ENCODE measurements at regions not wholly inside any gene's neighbourhood (a gene's known extent, or its start where the extent isn't known, plus 50 kb on each side); places are given as distances from the start of the nearest gene placed in this dataset.

DNA sequence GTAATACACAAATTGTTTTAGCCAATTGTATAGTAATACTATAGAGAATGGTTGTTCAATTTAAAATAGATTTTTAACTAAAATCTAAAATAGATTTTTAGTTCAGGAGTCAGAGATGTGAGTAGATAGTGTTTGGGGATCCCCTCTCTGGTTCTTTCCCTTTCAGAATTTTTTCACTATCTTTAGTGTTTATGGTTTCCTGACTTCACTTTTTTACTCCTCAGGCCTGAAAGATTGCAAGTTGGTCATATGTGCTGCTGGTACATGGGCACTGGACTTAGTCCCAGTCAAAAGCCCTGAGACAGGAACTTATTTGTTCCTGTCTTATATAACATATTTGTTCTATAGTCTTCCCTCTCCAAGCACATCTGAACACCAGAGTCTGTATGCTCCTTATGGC lies 96.8 kb upstream of the ATP1B1 start:
- Histone ChIP-seq H3K27me3 (no peaks in the 10 kb centered on the region), H3K4me3 (no peak overlapping the region), H3K4me1 (no peaks in the 10 kb centered on the region), H3K36me3 (no peaks in the 10 kb centered on the region), H3K27ac (no peak overlapping the region), H3K9me3 (no peaks in the 10 kb centered on the region)
- ATAC-seq, result no peak
- intact Hi-C loops (cut with DNase I), result no loop called here
- no peak for DNase-seq
- TF ChIP-seq, protein P1, sequence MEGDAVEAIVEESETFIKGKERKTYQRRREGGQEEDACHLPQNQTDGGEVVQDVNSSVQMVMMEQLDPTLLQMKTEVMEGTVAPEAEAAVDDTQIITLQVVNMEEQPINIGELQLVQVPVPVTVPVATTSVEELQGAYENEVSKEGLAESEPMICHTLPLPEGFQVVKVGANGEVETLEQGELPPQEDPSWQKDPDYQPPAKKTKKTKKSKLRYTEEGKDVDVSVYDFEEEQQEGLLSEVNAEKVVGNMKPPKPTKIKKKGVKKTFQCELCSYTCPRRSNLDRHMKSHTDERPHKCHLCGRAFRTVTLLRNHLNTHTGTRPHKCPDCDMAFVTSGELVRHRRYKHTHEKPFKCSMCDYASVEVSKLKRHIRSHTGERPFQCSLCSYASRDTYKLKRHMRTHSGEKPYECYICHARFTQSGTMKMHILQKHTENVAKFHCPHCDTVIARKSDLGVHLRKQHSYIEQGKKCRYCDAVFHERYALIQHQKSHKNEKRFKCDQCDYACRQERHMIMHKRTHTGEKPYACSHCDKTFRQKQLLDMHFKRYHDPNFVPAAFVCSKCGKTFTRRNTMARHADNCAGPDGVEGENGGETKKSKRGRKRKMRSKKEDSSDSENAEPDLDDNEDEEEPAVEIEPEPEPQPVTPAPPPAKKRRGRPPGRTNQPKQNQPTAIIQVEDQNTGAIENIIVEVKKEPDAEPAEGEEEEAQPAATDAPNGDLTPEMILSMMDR (IDR thresholded peaks at IDR 0.05), result no peak
- no peak for TF ChIP-seq POLR2A (IDR thresholded peaks at IDR 0.05)

DNA sequence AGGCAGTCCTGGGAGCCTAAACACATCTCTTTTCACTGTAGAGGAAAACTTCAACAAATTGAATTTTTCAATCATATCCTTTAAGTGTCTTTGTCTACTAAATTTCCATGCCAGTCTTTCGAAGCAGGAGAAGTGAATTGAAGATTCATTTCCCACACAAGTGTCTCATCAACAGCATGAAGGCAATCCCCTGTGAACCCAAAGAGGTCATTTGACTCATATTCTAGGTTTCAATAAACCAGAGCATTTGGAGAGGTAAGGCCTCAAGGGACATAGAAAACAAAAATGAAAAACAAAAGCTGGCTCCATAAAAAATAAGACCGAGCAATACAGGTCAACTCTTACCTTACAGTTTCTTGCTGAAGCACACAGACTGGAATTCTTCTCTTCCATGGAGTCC lies 94.1 kb upstream of the ATP1B1 start:
- ATAC-seq, result no peak
- intact Hi-C loops (cut with DNase I), result no loop called here
- Histone ChIP-seq H3K4me1 (no peaks in the 10 kb centered on the region), H3K4me3 (no peak overlapping the region), H3K27me3 (no peaks in the 10 kb centered on the region), H3K27ac (no peak overlapping the region), H3K36me3 (no peaks in the 10 kb centered on the region), H3K9me3 (no peaks in the 10 kb centered on the region)
- WGBS (ENCODE audit: insufficient coverage, low coverage, low lambda C conversion rate, missing lambda C conversion rate), result 78% methylated on average over 2 of the region's 2 CpGs
- no peak for TF ChIP-seq POLR2A (IDR thresholded peaks at IDR 0.05)
- TF ChIP-seq, protein P1 (IDR thresholded peaks at IDR 0.05), result no peak
- no peak for DNase-seq

DNA sequence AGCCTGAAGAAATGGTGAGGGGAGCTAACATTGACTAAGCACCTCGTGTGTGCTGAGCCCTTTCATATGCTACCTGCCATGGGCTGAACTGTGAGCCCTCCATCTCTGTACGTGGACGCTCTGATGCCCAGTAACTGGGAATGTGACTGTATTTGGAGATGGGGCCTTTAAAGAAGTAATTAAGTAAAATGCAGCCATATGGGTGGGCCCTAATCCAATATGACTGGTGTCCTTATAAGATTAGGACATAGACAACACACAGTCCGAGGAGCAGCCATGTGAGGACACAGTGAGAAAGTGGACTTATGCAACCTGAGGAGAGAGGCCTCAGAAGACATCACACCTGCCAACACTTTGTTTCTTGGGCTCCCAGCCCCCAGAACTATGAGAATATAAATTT lies 92.7 kb upstream of the ATP1B1 start:
- TF ChIP-seq, protein P1 (IDR thresholded peaks at IDR 0.05), result no peak
- WGBS (ENCODE audit: insufficient coverage, low coverage, low lambda C conversion rate, missing lambda C conversion rate), result 79% methylated on average over 4 of the region's 4 CpGs
- no peak overlapping the region for H3K27ac ChIP-seq
- DNase-seq (no peak), ATAC-seq (no peak)
- intact Hi-C loops (cut with DNase I), result no loop called here
- no peaks in the 10 kb centered on the region for H3K9me3 ChIP-seq
- H3K27me3 ChIP-seq, result no peaks in the 10 kb centered on the region
- no peaks in the 10 kb centered on the region for H3K36me3 ChIP-seq
- H3K4me1 ChIP-seq, result no peaks in the 10 kb centered on the region
- H3K4me3 ChIP-seq, result no peak overlapping the region

DNA sequence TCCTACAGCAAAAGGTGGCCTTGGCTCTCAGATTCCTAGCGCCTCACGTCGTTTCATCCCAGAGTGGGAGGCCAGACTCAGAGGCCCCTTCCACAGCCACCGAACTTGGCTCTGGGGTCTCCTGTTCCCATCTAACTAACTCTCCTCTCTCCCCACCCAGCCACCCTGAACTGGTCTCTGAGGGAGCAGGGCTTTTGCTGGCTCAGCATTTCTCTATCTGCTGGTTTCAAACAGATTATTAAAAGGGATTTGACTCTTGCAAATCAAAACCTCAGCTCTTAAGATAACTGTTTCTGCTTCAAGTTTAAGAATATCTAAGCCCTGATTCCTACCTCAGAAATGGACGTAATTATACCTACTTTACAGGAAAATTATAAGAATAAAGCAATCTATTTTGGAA lies 91.0 kb upstream of the ATP1B1 start:
- no peak overlapping the region for H3K27ac ChIP-seq
- no peak overlapping the region for H3K4me3 ChIP-seq
- no peaks in the 10 kb centered on the region for H3K9me3 ChIP-seq
- H3K4me1 ChIP-seq, result no peaks in the 10 kb centered on the region
- intact Hi-C loops (cut with DNase I), result no loop called here
- no peak for ATAC-seq
- DNase-seq, result no peak
- H3K27me3 ChIP-seq, result no peaks in the 10 kb centered on the region
- no peak for TF ChIP-seq POLR2A (IDR thresholded peaks at IDR 0.05)
- TF ChIP-seq, protein P1 (IDR thresholded peaks at IDR 0.05), result no peak
- 68% methylated on average over 4 of the region's 5 CpGs for WGBS (ENCODE audit: insufficient coverage, low coverage, low lambda C conversion rate, missing lambda C conversion rate)
- H3K36me3 ChIP-seq, result no peaks in the 10 kb centered on the region

DNA sequence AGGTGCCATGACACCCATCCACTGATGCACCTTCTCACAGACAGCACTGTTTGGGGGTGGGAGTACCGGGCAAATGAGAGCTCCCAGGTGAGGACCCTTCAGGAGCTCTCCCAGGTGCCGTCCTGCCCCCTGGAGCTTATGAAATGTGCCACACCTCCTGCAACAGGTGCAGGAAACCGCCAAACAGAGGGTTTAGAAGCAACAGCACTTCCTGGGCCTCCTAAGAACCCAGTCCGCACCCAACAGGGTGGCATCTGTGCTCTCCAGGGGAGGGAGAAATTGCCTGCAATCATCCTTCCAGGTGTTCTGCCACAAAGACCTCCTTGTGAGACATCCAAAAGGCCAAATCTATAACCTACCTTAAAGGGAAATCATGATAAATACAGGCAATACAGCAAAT lies 87.7 kb upstream of the ATP1B1 start:
- intact Hi-C loops (cut with DNase I), result no loop called here
- Histone ChIP-seq H3K4me3 (no peak overlapping the region), H3K27me3 (no peaks in the 10 kb centered on the region), H3K36me3 (no peaks in the 10 kb centered on the region), H3K27ac (no peak overlapping the region), H3K4me1 (no peaks in the 10 kb centered on the region), H3K9me3 (no peaks in the 10 kb centered on the region)
- DNase-seq (no peak), ATAC-seq (peak in 1 of 4 donors; percentile 24)
- no peak for TF ChIP-seq POLR2A (IDR thresholded peaks at IDR 0.05)
- TF ChIP-seq, protein P1 (IDR thresholded peaks at IDR 0.05), result no peak
- WGBS (ENCODE audit: insufficient coverage, low coverage, low lambda C conversion rate, missing lambda C conversion rate), result 80% methylated on average over 1 of the region's 4 CpGs

All from right lobe of liver (tissue), 6 donors.